HEK293 (cell line): ENCODE measurements at regions not wholly inside any gene's neighbourhood (a gene's known extent, or its start where the extent isn't known, plus 50 kb on each side); places are given as distances from the start of the nearest gene placed in this dataset.

Experiments
- CTCF ChIP-seq: fragments of 450-650 bp; formaldehyde crosslinking; IDR thresholded peaks from 2 replicates; pipeline ENCODE4 v1.5.1; 2016; ENCODE audit warnings: missing biosample characterization, missing genetic modification characterization
- KLF16 ChIP-seq: fragments of 450-650 bp; formaldehyde crosslinking; IDR thresholded peaks from 2 replicates; pipeline ENCODE4 v1.5.1; 2017; ENCODE audit warnings: missing biosample characterization, missing genetic modification characterization
- PRDM1 ChIP-seq: fragments of 450-650 bp; formaldehyde crosslinking; IDR thresholded peaks from 2 replicates; pipeline ENCODE4; 2016; ENCODE audit warnings: missing biosample characterization, missing genetic modification characterization
- ZFP37 ChIP-seq: fragments of 450-650 bp; formaldehyde crosslinking; IDR thresholded peaks from 2 replicates; pipeline ENCODE4 v1.5.1; 2016; ENCODE audit warnings: missing biosample characterization, missing genetic modification characterization
- ZNF19 ChIP-seq: fragments of 450-650 bp; formaldehyde crosslinking; IDR thresholded peaks from 2 replicates; pipeline ENCODE4; 2016; ENCODE audit warnings: missing biosample characterization, missing genetic modification characterization, low read depth
- ZNF510 ChIP-seq: fragments of 450-650 bp; formaldehyde crosslinking; IDR thresholded peaks from 2 replicates; pipeline ENCODE4 v1.5.1; 2018; ENCODE audit warnings: mild to moderate bottlenecking, missing genetic modification characterization, missing biosample characterization; ENCODE audit not compliant: insufficient replicate concordance
- TF ChIP-seq, protein P1 (sequence below): fragments of 450-650 bp; formaldehyde crosslinking; IDR thresholded peaks from 2 replicates; pipeline ENCODE4 v1.5.1; 2016; ENCODE audit warnings: missing biosample characterization, missing genetic modification characterization

DNA sequence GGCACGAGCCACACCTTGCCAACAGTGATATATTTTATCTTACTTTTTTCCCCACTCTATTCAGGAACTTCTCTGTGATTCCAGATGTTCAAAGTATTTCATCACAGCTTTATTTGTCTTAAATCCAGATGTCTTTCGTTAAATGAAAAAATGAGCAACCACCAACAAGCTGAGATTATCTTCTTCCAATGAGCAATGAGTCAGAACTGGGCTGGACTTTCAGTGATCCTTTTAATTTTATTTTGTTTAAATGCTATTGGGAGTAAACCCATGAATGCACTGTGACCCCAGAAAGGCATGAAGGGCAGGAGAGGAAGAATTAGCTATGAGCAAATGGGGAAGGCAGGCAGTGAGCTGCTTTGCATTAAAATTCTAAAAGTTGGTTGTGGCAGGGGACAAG, 77.6 kb upstream of the IMMP2L start:
- TF ChIP-seq CTCF (tag by site-specific recombination), result no peak
- no peak for TF ChIP-seq PRDM1 (tag by site-specific recombination)
- TF ChIP-seq ZFP37 (tag by site-specific recombination), result no peak
- TF ChIP-seq ZNF19 (tag by site-specific recombination), result no peak
- TF ChIP-seq, protein P1, sequence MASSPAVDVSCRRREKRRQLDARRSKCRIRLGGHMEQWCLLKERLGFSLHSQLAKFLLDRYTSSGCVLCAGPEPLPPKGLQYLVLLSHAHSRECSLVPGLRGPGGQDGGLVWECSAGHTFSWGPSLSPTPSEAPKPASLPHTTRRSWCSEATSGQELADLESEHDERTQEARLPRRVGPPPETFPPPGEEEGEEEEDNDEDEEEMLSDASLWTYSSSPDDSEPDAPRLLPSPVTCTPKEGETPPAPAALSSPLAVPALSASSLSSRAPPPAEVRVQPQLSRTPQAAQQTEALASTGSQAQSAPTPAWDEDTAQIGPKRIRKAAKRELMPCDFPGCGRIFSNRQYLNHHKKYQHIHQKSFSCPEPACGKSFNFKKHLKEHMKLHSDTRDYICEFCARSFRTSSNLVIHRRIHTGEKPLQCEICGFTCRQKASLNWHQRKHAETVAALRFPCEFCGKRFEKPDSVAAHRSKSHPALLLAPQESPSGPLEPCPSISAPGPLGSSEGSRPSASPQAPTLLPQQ (tag by site-specific recombination), result no peak
- TF ChIP-seq KLF16, result no peak
- TF ChIP-seq ZNF510 (tag by site-specific recombination), result no peak
